ENCODE measurements at regions not wholly inside any gene's neighbourhood (a gene's known extent, or its start where the extent isn't known, plus 50 kb on each side); places are given as distances from the start of the nearest gene placed in this dataset.
"Not testable (repeated sequence)": the region's sequence is repeated elsewhere in the genome, so short reads cannot be mapped to it uniquely, and the experiment has no call there.

DNA sequence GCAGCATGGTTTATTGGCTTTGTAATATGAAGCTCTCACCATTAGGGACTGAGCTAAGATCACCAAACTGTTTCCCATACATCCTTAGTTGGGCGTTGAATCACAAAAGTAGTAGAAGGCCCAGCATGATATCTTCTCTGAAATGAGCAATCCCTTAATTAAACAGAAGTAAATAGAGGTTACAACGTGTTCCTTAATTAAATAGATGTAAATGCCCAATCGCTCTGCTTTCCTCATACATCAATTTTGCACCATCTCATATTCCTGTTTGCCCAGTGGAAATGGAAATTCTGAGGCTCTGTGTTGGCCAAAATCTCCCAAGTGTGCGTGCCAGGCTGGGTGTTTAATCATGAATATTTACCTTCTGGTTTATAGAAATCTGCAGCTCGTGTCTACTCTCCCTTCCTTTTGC is 107.4 kb upstream of the FOXB1 start:
- DNase-seq (ENCODE audit: low read depth in 2 of 2): no peak

DNA sequence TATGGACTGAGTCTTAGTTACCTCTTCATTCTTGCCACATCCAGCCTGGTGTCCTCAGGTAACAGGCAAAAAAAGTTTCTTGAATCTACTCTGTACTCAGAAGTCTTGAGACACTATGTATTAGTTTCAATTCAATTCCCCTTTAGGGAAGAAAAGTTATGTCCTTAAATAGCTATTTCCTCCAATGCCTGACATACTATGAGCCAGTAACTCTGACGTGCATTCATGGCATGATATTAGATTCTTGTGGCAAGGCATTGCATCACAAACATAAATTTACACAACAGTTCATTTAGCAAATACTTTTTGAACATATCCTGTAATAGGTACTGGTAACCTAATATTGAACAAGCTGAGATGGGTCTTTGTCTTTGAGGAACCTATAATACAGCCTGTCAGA is 109.3 kb upstream of the FOXB1 start:
- no peak for DNase-seq (ENCODE audit: low read depth in 2 of 2)

DNA sequence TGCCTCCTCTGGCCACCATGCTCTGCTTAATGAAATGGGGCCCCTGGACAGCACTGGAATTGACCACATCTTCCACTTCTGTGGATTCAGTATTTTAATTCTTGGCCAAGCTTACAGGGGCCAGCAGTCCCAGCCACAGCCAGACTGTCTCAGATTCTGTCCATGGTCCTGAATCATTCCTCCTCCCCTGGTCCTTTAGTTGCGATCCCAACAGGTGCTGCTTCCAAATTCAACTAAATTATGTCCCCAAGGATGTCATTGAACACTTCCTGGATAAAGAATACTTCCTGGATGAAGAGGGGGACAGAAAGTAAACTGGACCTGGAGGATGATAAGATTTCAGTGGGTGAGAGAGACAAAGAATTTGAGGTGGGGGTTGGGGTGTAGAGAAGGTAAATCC is 111.1 kb upstream of the FOXB1 start:
- DNase-seq (ENCODE audit: low read depth in 2 of 2): peak in 1 of 2 donors; percentile 24

DNA sequence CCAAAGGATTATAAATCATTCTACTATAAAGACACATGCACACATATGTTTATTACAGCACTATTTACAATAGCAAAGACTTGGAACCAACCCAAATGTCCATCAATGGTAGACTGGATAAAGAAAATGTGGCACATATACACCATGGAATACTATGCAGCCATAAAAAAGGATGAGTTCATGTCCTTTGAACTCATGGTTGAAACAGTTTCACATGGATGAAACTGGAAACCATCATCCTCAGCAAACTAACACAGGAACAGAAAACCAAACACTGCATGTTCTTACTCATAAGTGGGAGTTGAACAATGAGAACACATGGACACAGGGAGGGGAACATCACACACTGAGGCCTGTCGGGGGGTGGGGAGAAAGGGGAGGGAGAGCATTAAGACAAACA is 116.2 kb upstream of the FOXB1 start:
- not testable (repeated sequence) for DNase-seq (ENCODE audit: low read depth in 2 of 2)

DNA sequence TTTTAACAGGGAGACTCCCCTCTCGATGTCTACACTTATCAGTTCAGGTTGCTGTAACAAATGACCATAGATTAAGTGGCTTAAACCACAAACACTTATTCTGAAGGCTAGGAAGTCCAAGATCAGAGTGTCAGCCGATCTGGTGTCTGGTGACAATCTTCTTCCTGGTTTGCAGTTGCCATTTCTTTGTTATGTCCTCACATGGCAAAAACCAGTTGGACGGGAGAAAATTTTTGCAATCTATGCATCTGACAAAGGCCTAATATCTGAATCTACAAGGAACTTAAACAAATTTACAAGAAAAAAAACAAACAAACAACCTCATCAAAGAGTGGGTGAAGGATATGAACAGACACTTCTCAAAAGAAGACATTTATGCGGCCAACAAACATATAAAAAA is 116.9 kb upstream of the FOXB1 start:
- DNase-seq (ENCODE audit: low read depth in 2 of 2): no peak

DNA sequence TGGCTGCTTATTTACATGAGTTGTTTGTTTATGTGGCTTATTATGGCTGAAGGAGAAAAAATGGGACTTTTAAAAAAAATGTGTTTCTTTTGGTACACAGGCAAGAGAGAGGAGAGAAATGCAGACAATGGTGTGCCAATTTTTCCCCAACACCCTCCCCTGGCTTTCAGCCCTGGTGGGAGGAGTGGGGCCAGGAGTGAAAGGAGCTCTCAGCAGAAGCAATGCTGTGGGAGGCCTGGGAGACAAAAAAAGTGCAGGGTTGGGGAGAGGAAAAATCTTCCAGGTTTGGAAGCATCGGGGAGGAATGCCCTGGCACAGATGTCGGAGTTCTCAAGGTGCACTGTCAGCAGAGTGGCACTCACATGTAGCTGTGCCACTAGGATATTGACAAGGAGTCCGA is 117.7 kb upstream of the FOXB1 start:
- no peak for DNase-seq (ENCODE audit: low read depth in 2 of 2)

DNA sequence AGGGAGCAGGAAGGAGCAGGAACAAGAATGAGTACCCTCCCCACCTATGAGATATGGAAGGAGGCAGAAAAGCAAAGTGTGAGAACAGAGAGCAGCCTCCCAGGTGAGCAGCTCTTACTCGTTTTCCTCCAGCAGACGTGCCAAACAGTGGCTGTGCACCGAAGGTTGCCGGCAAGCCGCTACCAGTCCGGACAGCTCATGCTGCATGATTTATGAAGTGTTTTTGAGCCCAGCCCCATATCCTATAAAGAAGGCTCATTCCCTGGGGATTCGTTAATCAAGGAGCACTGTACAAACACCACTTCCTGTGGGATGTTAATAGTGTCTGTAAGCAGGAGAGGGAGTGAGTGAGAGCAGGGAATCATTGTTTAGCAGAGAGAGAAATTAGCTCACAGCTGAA is 118.3 kb upstream of the FOXB1 start:
- no peak for DNase-seq (ENCODE audit: low read depth in 2 of 2)

DNA sequence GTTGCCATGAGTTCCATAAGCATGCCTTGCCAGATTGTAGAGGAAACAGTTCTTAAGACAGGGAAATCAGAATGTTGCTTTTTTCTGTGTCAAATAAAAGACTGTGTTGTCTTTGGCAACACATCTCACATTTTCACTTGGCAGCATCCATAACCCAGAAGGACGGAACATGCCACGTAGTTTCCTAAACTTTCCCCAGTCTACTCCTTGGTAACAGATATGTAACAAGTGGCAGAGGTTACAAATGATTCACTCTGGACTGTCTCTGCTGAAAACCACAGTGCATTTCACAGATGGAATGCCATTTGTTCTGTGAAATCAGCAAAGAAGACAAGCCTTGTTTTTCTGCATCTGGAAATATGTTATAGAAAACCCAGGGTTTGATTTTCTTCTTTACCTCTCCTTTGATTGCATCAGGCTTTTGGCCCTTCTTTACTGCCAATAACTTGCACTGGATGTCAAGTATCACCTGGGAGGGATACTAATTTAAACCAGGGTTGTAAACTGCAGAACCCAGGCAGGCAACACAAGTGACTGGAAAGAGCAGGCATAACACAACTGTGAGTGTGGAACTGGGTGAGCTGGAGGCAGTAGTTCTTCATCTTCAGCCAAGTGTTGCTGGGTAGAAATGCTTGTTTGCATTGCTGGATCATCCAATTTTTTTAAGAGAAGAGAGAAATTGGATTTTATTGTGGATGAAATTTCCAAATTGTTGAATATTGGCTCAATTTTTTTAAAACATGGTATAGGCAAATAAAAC is 124.4 kb upstream of the FOXB1 start:
- peak; percentile 45 to 79 for DNase-seq (ENCODE audit: low read depth in 2 of 2)

DNA sequence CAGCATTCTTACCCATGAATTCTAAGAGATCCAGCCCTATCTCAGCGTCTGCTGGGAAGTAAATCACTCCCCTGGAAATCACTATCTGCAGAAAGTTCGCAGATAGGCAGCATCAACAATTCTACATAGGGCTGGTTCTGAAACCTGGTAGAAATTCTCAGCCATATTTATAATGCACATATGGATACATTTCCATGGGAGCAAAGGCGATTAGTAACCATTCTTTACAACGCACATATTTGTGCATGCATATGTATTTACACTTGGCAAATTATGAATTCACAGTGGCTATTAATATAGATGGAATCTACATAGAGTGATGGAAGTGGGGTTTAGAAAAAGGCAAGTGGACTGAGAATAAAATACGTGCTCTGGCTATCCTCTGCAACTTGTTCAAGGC is 128.0 kb upstream of the FOXB1 start:
- DNase-seq (ENCODE audit: low read depth in 2 of 2): no peak

DNA sequence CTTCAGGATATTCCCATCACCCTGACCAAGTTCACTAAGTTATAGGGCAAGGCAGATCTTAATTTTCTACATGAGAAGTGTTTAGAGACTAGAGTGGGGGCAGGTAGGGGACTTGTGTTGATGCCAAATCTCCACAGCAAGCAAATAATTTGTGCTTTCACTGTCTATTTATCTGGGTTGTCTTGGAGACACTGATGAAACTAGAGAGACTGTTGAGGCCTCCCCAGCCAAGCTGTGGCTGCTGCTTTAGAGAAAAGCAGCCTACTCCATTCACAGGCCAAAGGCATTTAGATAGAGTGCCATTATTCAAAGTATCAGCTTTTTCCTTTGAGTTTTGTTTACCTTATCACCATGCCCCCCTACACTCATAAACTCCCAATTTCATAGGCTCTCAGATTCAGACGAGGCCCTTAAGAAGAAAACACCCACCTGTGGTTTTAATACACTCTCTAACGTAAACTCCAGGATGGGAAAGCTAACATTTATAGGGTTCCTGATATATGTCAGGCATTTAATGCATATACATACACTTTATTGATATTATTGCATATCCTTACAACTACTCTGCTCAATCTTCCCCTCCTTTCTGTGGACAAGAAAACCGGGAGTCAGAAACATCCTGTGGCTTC is 130.4 kb upstream of the FOXB1 start:
- no peak for DNase-seq (ENCODE audit: low read depth in 2 of 2)

DNA sequence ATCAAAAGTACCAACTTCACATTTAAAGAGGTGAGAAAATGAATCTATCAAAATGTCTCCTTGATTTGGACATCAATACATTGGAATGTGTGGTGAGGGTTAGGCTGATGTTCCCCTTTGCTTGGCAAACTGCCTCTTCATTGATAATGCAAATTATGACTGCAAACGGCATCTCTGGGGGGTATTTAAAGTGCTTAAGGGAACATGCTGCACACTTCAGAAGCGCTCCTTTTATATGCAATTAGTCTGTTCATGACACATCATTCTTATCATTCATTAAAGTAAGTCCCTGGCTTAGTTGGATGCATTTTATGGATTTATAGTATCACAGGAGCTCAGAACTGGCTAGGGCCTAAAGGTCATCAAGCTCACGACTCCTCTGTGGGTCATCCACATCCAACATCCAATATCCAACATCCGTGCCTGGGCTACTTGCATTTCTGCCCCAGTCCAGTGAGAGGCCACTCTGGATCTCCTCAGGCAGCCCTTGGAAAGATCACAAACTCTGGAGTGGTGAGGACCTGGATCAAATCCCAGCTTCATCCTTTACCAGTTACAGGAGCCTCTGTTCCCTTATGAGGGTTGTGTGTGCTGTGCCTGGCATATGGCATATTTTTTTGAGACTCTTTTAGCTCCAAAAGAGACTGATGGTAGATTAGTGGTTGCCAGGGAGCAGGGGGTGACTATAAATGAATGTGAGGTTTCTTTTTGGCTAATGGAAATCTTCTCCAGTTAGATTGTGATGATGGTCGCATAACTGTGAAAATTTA is 136.8 kb upstream of the FOXB1 start:
- DNase-seq (ENCODE audit: low read depth in 2 of 2): no peak

DNA sequence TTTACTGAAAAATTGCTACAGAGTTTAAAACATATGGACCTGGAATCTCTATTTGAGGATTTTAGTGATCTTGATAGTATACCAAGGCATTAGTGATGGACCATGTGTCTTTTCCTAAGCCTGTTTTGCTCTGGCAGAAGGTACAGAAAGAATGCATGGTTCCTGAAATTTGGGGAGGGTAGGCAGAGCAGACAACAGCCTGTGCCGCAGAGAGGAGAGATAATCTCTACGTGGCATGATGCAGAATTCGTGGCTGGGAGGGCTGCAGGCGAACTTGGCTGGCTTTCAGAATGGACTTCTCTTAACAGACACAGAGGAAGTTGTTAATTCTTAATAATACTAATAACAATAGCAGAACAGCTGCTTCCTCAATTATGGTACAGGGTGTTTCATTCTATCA is 137.5 kb upstream of the FOXB1 start:
- DNase-seq (ENCODE audit: low read depth in 2 of 2): no peak

DNA sequence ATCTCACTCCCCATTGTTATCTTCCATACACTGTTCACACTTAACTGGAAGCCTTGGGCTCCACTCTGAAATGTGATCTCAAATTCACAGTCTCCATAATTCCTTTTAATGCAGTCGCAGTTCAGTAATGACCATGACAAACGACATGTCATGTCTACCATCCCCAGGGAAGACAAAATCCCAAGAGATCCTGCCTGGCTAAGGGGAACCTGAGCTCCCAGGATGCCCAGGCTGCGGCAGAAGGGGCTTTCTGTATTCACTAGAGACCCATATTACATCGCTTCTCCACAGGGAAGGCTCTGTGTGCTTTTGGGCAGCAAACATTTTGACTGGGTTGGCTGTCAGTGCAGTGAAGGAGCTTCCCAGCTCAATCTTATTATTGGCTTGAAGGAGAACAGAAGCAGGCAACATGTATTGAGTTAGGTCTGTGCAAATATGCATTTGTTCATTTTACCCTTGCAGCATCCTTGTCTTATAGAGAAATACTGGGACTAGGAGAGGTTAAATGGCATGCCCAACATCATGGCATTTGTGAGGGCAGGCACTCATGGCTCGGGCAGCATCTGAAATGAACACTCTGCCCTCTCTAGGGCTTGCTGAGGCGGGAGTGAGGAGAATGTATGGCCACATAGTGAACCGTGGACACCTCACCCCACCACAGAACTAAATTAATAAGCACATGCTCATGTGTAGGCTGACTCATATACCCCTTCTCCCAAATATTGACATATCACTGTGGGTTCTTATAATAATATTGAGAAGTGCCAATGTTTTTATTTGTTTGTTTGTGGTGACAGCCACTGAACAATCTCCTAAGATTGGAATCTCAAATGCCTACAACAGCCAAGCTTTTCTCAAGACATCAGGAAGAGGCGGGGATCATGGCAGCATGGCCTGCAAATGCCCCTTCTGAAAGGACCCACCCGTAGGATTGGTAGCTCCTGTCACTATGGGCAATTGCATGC is 141.6 kb upstream of the FOXB1 start:
- DNase-seq (ENCODE audit: low read depth in 2 of 2): no peak

DNA sequence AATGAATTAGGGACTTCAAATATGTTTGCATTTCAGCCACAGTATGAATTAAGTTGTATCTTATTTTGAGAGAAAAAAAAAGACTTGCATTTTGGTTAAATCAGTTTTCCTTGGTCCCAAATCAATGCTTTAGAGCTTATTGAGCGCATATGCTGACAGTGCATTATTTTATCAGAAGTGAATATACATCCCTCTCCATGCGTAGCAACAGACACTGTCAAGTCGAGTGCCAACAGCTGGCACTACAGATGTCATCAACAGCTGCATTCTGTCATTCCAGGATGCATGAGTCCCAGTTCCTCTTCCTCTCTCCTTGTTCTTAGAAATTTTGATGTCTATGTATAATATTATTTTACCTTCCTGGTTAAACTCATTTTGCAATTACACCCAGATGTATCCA is 156.1 kb upstream of the FOXB1 start:
- no peak for DNase-seq (ENCODE audit: low read depth in 2 of 2)

DNA sequence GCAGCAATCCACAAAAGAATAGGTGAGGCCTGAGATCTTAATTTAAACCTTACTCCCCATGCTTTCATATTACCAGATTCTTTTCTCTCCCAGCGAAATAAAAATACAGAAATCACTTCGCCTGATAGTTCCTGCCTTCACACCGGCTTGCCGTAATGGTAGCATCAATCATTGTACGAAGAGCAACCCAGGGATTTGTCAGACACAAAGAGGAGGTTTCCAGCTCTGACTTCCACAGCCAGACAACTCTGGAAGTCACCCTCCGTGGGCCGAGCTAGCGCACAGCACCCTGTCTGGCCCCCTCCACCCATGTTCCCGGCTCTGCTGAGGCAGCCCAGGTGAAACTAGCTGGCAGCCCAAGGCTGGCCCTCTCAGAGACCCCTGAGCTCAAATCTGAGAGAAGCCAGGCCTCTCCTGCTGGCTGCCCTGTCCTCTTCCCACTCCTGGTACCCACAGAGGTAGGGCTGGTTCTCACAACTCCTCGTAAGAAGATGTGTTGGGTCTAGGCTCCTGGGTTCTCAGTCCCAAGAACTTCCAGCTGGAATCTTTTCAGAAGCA is 156.9 kb upstream of the BNIP2 start:
- DNase-seq (ENCODE audit: low read depth in 2 of 2): no peak

DNA sequence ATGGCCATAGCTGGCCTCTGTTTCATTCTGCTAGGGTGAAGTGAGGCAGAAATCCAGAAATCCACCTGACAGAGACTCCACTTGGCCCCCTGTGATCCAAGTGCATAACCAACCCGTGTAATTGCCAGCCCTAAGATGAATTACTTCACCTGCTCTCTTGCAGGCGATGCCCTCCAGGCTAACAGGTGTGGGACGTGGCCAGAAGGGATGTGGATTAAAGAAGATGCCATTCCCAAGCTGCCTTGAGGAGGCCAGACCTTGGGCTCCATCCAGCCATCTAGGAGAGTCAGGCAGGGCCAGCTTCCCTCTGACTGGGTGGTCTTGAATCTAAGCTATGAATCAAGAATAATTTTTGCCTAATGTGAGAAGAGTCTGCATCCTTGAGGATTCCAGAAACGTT is 154.5 kb upstream of the BNIP2 start:
- no peak for DNase-seq (ENCODE audit: low read depth in 2 of 2)

DNA sequence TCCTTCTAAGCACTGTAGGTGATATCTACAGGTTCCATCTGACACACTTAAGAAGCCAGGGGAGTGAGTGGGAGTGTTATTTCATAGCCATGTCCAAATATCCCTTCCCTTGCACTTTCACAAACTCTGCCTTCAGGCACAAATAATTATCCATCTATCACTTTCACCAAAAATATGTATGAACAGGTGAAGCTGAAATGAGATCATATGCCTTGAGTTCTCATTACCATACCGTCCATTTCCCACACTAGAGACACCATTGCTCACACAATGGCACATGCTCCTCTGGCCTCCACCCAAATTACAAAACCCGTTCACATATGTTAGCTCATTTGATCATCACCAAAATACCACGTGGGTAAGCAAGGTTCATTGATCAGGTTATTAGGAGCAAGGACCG is 151.9 kb upstream of the BNIP2 start:
- DNase-seq (ENCODE audit: low read depth in 2 of 2): no peak

DNA sequence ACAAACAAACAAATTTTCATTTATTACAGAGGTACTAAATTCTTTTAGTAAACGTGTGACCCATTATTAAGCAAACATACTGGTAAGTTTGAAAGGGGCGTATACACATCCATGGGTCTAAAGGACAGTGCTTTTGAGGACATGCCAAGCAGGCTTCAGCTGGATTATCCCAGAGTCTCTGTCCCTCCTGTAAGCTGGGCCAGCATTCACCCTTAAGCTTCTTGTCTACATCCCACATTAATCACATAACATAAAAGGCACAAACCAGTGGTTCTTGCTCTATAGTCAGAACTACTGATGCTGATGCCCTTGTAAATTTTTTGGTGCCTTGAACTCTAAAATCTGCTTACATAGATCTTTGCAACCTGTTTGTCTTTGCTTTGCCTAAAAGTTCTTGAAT is 150.8 kb upstream of the BNIP2 start:
- DNase-seq (ENCODE audit: low read depth in 2 of 2): no peak

DNA sequence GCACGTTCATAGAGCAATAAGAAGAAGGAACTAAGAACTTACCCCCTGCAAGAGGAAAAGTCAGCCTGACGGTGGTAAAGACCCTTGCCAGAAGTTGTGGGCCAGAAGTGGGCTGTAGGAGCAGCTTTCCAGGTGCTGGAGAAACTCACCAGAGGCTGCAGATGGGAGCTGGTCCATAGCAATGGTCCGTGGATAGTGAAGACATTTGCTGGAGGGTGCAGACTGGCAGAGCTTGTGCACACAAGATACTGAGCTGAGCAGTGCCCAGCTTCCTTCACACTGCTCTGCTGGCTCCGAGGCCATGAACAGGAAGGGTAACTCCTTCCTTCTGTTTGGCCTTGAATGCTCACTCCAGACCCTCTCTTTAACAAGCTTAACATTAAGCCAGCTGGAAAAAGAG is 149.8 kb upstream of the BNIP2 start:
- DNase-seq (ENCODE audit: low read depth in 2 of 2): no peak

DNA sequence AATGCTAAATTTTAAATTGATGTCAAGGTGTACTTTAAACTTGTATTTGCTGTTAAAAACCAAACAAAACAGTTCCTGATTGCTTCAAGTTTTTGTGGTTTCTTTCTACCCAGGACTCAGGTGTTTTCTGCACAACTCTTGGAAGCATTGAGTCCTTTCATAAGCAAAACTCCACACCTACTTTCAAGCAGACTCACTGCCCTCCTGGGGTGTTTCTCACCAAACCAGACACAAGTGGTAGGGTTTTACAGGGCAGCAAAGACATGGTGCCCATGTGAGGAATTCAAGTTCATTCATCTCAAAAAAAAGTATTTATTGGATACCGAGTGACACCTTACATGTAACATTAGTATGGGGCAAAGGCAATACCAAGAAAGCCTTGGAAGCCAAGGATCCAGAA is 146.7 kb upstream of the BNIP2 start:
- DNase-seq (ENCODE audit: low read depth in 2 of 2): no peak

DNA sequence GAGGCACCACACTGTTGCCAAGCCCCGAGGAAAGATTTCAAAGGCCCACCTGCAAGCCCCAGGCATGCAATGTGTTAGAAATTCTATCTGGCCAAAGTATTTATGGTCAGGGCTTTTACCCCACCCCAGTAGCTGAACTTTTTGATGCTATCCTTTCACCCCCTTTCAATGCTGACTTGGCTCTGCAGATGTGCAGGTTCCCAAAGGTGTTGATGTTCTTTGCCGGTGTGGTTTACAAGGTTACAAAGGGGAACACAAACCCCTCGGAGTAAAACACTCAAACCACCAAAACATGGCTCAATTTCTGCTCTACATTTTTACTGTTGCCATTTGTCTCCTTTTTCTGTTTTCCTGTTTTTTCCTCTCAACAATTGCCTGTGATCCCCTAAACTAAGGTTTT is 145.4 kb upstream of the BNIP2 start:
- DNase-seq (ENCODE audit: low read depth in 2 of 2): no peak

Measured in dermis microvascular lymphatic vessel endothelial cell (primary cell).